NB4 (cell line): ENCODE measurements at regions not wholly inside any gene's neighbourhood (a gene's known extent, or its start where the extent isn't known, plus 50 kb on each side); places are given as distances from the start of the nearest gene placed in this dataset.

Source experiments
- DNase-seq: peaks from one replicate; pipeline ENCODE4 v3.0.0; 2010; ENCODE audit warnings: low read depth
- H3K4me3 ChIP-seq: one replicate; pipeline ENCODE4 v1.5.1; 2011; ENCODE audit warnings: mild to moderate bottlenecking, low read depth, low read length, moderate library complexity
- MYC ChIP-seq: IDR thresholded peaks from 2 replicates; pipeline ENCODE4 v1.6.1; 2011; ENCODE audit warnings: low read depth, low read length
- POLR2A ChIP-seq: IDR thresholded peaks from 2 replicates; pipeline ENCODE4 v1.6.1; 2011; ENCODE audit warnings: mild to moderate bottlenecking; ENCODE audit not compliant: insufficient read length; ENCODE audit errors: extremely low read depth
- TF ChIP-seq, protein P1 (sequence below): IDR thresholded peaks from 2 replicates; pipeline ENCODE4 v1.6.1; 2011; ENCODE audit warnings: low read depth, low read length
- TF ChIP-seq, protein P2 (sequence below): IDR thresholded peaks from one replicate; pipeline ENCODE4 v1.5.1; 2012; ENCODE audit warnings: low read depth, low read length

DNA sequence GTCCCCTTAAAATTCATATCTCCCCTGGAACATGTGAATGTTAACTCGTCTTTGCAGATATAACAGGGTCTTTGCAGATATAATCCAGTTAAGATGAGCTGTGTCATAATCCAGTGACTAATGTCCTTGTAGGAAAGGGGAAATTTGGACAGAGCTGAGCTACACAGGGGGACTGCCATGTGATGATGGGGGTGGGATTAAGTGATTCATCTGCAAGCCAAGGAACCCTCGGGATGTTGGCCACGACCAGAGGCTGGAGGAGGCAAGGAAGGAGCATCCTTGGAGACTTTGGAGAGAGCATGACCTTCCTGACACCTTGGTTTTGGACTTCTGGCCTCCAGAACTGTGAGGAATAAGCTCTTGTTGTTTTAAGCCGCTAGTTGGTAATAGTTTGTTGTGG is 153.9 kb upstream of the PCBD1 start:
- no peak overlapping the region for H3K4me3 ChIP-seq
- TF ChIP-seq, protein P1, sequence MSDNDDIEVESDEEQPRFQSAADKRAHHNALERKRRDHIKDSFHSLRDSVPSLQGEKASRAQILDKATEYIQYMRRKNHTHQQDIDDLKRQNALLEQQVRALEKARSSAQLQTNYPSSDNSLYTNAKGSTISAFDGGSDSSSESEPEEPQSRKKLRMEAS: no peak
- TF ChIP-seq, protein P2, sequence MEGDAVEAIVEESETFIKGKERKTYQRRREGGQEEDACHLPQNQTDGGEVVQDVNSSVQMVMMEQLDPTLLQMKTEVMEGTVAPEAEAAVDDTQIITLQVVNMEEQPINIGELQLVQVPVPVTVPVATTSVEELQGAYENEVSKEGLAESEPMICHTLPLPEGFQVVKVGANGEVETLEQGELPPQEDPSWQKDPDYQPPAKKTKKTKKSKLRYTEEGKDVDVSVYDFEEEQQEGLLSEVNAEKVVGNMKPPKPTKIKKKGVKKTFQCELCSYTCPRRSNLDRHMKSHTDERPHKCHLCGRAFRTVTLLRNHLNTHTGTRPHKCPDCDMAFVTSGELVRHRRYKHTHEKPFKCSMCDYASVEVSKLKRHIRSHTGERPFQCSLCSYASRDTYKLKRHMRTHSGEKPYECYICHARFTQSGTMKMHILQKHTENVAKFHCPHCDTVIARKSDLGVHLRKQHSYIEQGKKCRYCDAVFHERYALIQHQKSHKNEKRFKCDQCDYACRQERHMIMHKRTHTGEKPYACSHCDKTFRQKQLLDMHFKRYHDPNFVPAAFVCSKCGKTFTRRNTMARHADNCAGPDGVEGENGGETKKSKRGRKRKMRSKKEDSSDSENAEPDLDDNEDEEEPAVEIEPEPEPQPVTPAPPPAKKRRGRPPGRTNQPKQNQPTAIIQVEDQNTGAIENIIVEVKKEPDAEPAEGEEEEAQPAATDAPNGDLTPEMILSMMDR: no peak
- TF ChIP-seq POLR2A: no peak
- TF ChIP-seq MYC: no peak
- DNase-seq: no peak

DNA sequence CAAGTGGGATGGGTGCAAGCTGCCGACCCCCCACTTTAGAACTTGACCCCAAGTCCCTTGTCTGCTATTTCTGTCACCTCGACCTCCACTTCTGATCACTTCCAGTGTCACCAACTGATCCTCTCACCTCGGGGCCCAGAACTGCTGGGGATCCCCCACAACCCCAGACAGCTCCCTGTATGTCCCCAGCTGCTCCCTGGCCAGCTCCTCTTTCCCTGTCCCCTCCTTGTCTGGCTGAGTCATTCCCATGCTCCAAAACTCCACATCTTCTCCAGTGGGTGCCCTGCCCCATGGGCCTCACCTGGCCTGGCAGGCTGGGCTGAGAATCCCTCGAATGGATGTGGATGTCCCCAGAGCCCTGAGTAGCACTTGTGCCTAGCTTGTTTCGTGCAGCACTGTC is 154.3 kb upstream of the PCBD1 start:
- DNase-seq: no peak
- TF ChIP-seq, protein P1: no peak
- TF ChIP-seq, protein P2: no peak
- TF ChIP-seq POLR2A: no peak
- no peak for TF ChIP-seq MYC
- no peak overlapping the region for H3K4me3 ChIP-seq

DNA sequence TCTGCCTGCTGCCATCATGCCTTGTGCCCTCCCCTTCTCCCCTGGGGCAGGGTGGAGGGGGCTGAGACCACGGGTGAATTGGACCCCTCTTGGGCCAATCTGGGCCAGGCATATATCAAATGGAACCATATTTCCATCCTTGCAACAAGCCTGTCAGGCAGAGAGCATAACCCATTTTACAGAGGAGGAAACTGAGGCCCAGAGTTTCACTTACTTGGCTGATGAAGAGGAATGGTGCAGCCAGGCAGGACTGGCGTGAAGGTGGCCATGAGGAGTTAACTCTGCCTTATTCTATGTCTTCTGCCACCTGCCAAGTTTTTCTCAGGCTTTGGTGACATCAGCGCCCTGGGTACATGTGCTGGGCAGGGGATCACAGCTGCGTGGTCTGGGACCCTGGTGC is 155.5 kb upstream of the PCBD1 start:
- no peak overlapping the region for H3K4me3 ChIP-seq
- no peak for TF ChIP-seq POLR2A
- TF ChIP-seq, protein P1: no peak
- TF ChIP-seq, protein P2: no peak
- no peak for TF ChIP-seq MYC
- DNase-seq: no peak

DNA sequence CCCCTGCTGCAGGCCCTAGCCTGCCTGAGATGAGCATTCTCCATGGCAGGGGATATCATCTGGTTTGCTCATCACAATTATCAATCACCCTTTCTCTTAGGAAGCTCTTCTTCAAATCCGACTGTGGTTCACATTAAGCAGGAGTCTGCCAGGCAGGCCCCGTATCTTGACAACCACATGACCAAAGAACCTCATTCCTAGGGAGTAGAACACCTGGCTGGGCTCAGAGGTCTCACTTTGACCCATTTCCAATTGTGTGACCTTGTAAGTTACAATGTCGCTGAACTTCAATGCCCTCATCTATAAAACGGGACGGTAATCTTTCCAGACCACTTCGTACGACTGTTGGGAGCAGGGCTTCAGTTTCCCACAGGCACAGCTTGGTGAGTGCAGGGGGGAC is 156.4 kb upstream of the PCBD1 start:
- DNase-seq: no peak
- TF ChIP-seq MYC (no peak), POLR2A (no peak)
- TF ChIP-seq, protein P2: no peak
- TF ChIP-seq, protein P1: no peak
- no peak overlapping the region for H3K4me3 ChIP-seq

DNA sequence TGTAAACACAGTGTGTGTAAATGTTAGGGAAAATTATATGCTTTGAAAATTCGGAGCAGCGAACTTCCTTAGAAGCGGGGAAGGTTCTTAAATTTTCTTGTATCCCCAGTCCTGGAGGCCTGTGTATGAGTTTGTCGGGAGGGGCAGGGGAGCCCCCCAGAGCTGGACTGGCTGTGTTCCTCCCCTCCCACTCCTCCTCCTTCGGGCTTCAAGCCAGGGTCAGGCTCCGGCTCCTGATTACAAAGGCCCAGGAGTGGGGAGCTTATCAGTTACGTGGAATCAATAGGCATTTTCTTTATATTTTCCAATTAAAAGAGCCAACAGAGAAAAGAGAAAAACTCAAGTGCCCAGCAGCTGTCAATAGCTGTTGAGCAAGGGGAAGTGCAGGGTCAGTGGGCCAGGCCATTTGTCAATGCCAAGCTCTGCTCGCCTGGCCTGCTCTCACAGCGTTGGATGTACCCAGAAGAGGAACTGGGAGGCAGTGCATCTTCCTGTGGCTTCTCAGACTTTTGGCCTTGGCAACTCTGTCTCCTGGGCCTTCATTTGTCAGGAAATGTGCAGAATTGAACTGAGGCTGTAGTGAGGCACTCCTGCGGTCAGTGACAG is 156.9 kb upstream of the PCBD1 start:
- peak; percentile 59 for DNase-seq
- TF ChIP-seq, protein P1: no peak
- TF ChIP-seq POLR2A: no peak
- TF ChIP-seq, protein P2: no peak
- no peak for TF ChIP-seq MYC

DNA sequence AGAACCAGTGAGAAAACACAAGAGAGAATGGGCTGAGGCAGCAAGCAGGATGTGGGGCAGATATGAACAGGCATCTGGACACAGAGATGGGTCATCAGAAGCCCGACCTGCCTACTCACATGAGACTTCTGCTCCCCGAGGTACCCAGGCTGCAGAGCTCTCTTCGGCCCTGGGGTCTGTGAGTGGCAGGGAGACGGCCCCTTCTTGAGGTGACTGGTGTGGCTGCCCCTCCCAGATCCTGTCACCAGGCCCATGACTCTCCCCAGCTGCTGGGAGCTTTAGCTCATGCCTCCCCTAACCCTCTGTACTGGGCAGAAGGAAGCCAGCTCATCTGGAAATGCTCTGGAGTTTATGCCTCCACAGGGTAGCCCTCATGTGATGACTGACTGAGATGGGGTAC is 157.6 kb upstream of the PCBD1 start:
- no peak overlapping the region for H3K4me3 ChIP-seq
- no peak for DNase-seq
- TF ChIP-seq POLR2A (no peak), MYC (no peak)
- TF ChIP-seq, protein P2: no peak
- TF ChIP-seq, protein P1: no peak

More for the DNA sequence above, 156.9 kb upstream of the PCBD1 start:
- H3K4me3 ChIP-seq: no peak overlapping the region
